ENCODE measurements at regions not wholly inside any gene's neighbourhood (a gene's known extent, or its start where the extent isn't known, plus 50 kb on each side); places are given as distances from the start of the nearest gene placed in this dataset.
"Not testable (repeated sequence)": the region's sequence is repeated elsewhere in the genome, so short reads cannot be mapped to it uniquely, and the experiment has no call there.

GRCh38 chr14:85075694-85076476 lies 454.1 kb upstream of the FLRT2 start:
- no peak for DNase-seq (ENCODE audit: low spot score)

GRCh38 chr14:85077716-85078115 lies 452.2 kb upstream of the FLRT2 start:
- DNase-seq (ENCODE audit: low spot score): not testable (repeated sequence)

GRCh38 chr14:85079842-85080730 lies 449.9 kb upstream of the FLRT2 start:
- no peak for DNase-seq (ENCODE audit: low spot score)

- no peak for DNase-seq (ENCODE audit: low spot score)
These were observed 445.6 kb upstream of the FLRT2 start for GRCh38 chr14:85084344-85084743.

DNA sequence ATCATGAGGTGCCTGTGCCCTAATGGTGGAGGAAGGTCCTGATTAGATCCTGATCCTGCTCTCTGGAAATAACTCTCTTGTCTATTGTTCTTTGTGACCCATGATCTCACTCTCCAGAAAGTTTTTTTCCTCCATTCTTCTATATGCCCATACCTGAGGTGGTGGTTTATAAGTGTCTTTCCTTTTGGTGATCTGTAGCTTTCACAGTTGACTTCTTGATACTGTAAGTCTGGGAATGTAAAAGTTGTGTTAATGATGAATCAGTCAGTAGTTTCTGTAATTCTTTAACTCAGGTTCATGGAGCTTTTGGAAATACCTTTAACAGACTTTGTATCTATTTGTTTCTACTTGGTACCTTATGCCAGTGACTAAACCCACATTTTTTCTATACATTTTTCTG lies 444.0 kb upstream of the FLRT2 start:
- DNase-seq (ENCODE audit: low spot score): no peak

GRCh38 chr14:85087201-85087600 lies 442.7 kb upstream of the FLRT2 start:
- DNase-seq (ENCODE audit: low spot score): no peak

DNA sequence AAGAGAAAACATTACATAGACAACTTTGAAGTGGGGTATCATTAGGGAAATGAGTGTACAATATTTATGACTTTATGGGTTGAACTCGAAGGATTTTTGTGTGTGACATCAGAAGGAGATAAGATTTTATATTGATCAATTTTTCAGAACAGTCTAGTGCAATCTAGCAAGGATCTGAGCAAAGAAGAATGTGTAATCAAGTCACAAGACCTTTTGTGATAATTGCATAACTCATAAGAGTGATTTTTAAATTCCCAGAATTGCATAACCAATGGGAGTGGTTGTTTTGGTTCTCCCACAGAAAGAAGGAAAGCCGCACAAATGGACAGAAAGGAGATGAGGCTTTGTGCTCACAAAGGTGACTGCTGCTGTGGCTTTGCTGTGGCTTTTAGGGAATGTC lies 441.8 kb upstream of the FLRT2 start:
- DNase-seq (ENCODE audit: low spot score): no peak

DNA sequence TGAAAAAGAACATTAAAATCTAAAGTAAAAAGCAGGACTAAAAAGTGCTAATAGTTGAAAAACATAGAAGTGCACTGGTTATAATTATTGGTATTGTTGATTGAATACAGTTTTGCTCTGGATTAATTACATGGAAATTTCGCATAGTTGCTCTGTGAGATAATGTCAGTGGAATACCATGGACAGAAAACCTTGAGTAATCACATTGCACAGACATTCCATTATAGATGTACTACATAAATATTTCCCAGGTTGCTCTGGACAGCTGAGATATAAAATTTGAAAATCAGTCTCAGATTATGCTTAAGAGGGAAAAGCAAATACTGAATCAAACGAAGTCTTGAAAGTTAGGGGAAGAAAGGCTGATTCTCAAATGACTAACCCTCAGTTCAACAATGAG lies 439.3 kb upstream of the FLRT2 start:
- no peak for DNase-seq (ENCODE audit: low spot score)

DNA sequence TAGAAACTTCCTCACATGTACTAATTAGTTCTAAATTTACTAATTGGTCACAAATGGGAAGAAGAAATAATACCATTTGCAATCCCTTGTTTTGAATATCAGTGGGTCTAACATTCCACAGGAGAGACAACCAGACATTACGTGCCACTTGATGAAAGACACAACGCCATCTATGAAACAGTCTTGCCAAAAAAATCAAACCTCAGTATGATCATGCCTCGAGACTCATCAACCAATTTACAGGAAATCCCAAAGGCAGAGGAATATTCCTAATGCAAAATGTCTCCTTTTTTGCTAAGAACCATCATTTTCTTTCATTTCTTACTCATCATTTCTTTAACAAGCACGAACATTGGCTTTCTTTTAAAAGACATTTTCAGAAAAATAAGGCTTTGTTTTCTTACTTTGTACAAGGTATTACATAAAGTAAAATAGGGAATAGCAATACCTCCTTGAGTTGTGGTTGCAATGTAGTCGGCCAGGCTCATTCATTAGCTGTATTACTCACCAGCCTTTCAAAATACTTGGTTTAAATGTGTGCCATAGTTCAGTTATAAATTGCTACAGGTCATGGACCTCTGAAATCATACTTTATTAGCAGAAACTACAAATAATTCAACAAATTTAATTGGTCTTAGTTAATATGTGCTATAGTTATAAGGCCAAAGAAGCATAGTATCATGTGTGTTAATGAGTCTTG lies 436.2 kb upstream of the FLRT2 start:
- DNase-seq (ENCODE audit: low spot score): no peak

- DNase-seq (ENCODE audit: low spot score): no peak
These were observed 427.4 kb upstream of the FLRT2 start for GRCh38 chr14:85102591-85102990.

DNA sequence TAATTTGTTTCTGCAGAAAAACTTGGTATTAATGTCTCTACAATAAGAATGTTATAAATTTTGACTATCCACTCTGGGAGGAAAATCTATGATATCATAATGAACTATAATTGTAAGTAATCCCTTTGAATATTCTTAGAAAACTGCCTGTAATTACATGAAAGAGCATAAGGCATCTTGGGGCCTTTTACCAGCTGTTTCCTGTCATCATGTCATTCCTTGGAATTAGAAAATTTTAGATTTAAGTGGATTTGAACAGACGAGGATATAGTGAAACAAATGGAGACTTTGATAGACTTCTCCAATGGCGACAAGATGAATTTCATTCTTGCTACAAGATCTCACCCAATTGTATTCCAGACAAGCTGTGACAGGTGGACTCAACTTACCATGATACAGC lies 423.4 kb upstream of the FLRT2 start:
- DNase-seq (ENCODE audit: low spot score): no peak

GRCh38 chr14:85112762-85113161 lies 417.2 kb upstream of the FLRT2 start:
- DNase-seq (ENCODE audit: low spot score): no peak

DNA sequence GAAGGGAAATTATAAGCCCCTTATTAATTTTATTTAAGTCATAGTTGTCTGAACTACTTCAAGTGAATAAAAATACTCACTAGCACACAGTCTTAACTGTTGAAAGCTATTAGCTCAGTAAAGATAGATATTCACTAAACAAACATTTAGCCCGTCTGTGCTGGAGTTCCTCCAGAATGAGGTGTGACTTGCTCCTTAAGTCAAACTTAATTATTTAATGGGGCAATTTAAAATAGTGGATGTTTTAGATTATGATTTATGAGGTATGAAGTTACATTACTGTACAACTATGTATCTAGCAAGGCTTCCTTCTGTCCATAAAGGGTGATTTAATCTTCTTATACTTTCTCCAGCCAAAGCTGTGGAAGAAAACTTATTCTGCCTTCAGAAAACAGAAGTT lies 414.0 kb upstream of the FLRT2 start:
- no peak for DNase-seq (ENCODE audit: low spot score)

DNA sequence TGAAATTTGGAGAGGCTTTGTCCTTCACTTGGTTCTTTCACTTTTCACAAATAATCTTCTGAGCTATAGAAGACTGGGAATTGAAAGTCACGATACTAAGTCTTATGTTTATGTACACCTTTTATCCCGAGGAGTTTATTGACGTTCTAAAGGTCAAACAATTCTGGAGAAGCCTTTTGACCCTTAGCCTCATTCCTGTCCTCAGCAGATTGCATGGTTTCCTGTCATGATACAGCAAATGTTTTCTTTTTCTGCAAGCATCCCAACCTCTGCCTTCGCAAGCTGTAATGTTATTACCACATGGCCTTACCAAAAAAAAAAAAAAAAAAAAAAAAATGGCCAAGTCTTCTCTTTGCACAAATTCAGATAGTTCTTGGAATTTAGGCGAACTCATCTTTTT lies 411.7 kb upstream of the FLRT2 start:
- no peak for DNase-seq (ENCODE audit: low spot score)

- no peak for DNase-seq (ENCODE audit: low spot score)
These were observed 407.3 kb upstream of the FLRT2 start for GRCh38 chr14:85122690-85123089.

DNA sequence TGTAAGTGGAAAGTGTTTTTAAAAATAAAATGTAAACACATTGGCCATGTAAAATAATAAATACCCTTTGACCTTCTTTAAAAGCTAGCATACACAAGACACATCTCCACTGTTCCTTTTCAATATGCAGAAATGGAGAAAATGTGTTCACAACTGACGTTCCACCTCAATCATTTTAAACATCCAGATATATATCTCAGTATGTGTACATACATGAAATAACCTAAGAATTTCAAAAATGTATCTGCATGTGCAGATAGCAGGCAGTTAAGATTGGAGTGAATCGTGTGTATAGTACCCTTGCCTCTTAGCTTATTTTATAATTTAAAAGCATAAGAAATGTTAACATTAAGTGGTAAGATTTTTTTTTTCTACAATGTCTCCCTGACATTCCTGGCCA lies 406.2 kb upstream of the FLRT2 start:
- no peak for DNase-seq (ENCODE audit: low spot score)

- no peak for DNase-seq (ENCODE audit: low spot score)
These were observed 405.2 kb upstream of the FLRT2 start for GRCh38 chr14:85124631-85125290.

- no peak for DNase-seq (ENCODE audit: low spot score)
These were observed 404.7 kb upstream of the FLRT2 start for GRCh38 chr14:85125291-85125670.

DNA sequence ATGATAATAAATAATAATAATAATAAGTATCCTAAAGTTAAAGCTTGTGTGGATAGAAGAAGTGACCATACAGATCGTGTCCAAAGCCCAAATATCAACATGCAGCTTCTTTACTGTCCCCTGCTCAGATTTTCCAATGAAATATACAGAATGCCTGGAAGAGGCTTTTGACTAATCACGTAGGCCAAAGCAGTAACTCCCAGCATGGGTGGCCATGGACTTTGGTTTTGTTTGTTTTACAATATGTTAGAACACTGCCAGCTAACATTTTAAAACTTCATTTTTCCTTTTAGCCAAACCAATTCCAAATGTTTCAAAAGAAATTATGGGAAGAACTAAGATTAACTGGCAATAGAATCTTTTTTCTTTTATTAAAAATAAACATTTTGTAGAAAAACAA lies 400.0 kb upstream of the FLRT2 start:
- DNase-seq (ENCODE audit: low spot score): no peak

GRCh38 chr14:85131226-85131922 lies 398.6 kb upstream of the FLRT2 start:
- DNase-seq (ENCODE audit: low spot score): no peak

GRCh38 chr14:85142982-85143381 lies 387.0 kb upstream of the FLRT2 start:
- no peak for DNase-seq (ENCODE audit: low spot score)

GRCh38 chr14:85146779-85147178 lies 383.2 kb upstream of the FLRT2 start:
- no peak for DNase-seq (ENCODE audit: low spot score)

Data from globus pallidus (tissue), 1 donor.